Lung microvascular endothelial cell (primary cell): ENCODE measurements at regions not wholly inside any gene's neighbourhood (a gene's known extent, or its start where the extent isn't known, plus 50 kb on each side); places are given as distances from the start of the nearest gene placed in this dataset.
A peak's percentile ranks its signal among the peaks of the same experiment; 100 is the strongest.
"Not testable (repeated sequence)": the region's sequence is repeated elsewhere in the genome, so short reads cannot be mapped to it uniquely, and the experiment has no call there.

ENCODE experiments used
- DNase-seq, 2 donors: peaks; one replicate each; pipeline versions ENCODE4 v3.0.0 to v3.0.0-alpha.2; 2010; ENCODE audit warnings: low read depth in 2 of 2

- DNase-seq = no peak
These were observed 120.2 kb upstream of the BANK1 start for GRCh38 chr4:101670370-101670769.

- no peak for DNase-seq
These were observed 120.7 kb upstream of the BANK1 start for GRCh38 chr4:101669832-101670188.

GRCh38 chr4:101669138-101669831 lies 121.2 kb upstream of the BANK1 start:
- DNase-seq = no peak

GRCh38 chr4:101667348-101667747 lies 123.2 kb upstream of the BANK1 start:
- DNase-seq = no peak

- DNase-seq = no peak
These were observed 129.9 kb upstream of the BANK1 start for GRCh38 chr4:101660607-101661006.

GRCh38 chr4:101655857-101656256 lies 134.7 kb upstream of the BANK1 start:
- no peak for DNase-seq

- no peak for DNase-seq
These were observed 135.5 kb upstream of the BANK1 start for GRCh38 chr4:101655005-101655404.

GRCh38 chr4:101651778-101652177 lies 138.8 kb upstream of the BANK1 start:
- DNase-seq = no peak

- DNase-seq = no peak
These were observed 140.6 kb upstream of the BANK1 start for GRCh38 chr4:101649790-101650515.

- no peak for DNase-seq
These were observed 142.9 kb upstream of the BANK1 start for GRCh38 chr4:101647710-101648034.

- no peak for DNase-seq
These were observed 146.0 kb upstream of the BANK1 start for GRCh38 chr4:101644516-101644915.

- DNase-seq = no peak
These were observed 147.2 kb upstream of the BANK1 start for GRCh38 chr4:101643186-101643837.

GRCh38 chr4:101632766-101633165 lies 157.8 kb upstream of the BANK1 start:
- not testable (repeated sequence) for DNase-seq

GRCh38 chr4:101630319-101630986 lies 160.1 kb upstream of the BANK1 start:
- no peak for DNase-seq

- no peak for DNase-seq
These were observed 169.4 kb upstream of the BANK1 start for GRCh38 chr4:101621120-101621519.

- DNase-seq = no peak
These were observed 174.9 kb upstream of the BANK1 start for GRCh38 chr4:101615652-101616051.

GRCh38 chr4:101606989-101607388 lies 183.5 kb upstream of the BANK1 start:
- not testable (repeated sequence) for DNase-seq

GRCh38 chr4:101604976-101605375 lies 185.6 kb upstream of the BANK1 start:
- no peak for DNase-seq

GRCh38 chr4:101600287-101600686 lies 190.2 kb upstream of the BANK1 start:
- DNase-seq = no peak

GRCh38 chr4:101599620-101600019 lies 190.9 kb upstream of the BANK1 start:
- DNase-seq = peak in 1 of 2 donors; percentile 21

- peak in 1 of 2 donors; percentile 1 for DNase-seq
These were observed 193.6 kb upstream of the BANK1 start for GRCh38 chr4:101596781-101597552.

GRCh38 chr4:101594588-101594987 lies 195.9 kb upstream of the BANK1 start:
- DNase-seq = no peak
